ENCODE measurements at regions not wholly inside any gene's neighbourhood (a gene's known extent, or its start where the extent isn't known, plus 50 kb on each side); places are given as distances from the start of the nearest gene placed in this dataset.

DNA sequence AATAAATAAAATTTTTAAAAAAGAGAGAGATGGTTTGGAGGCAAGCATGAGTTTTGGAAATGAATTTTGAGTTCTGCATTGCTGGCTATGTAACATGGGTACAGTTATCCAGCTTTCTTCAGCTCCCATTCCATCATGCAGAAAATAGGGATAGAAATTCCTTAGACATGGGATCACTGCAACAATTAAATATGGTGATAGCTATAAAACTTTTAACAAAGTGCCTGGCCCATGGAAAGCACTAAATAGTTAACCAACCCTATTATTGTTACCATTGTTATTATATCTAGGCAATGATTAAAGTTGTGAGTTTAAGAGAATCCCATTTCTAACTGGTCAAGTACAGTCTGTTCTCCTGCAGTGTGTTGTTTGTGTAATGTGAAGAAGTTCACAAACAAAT is 115.4 kb upstream of the GAS1 start:
- no peaks in the 10 kb centered on the region for H3K9me3 ChIP-seq (ENCODE audit: severe bottlenecking)
- DNase-seq (ENCODE audit: low spot score) = no peak
- TF ChIP-seq, protein P1, sequence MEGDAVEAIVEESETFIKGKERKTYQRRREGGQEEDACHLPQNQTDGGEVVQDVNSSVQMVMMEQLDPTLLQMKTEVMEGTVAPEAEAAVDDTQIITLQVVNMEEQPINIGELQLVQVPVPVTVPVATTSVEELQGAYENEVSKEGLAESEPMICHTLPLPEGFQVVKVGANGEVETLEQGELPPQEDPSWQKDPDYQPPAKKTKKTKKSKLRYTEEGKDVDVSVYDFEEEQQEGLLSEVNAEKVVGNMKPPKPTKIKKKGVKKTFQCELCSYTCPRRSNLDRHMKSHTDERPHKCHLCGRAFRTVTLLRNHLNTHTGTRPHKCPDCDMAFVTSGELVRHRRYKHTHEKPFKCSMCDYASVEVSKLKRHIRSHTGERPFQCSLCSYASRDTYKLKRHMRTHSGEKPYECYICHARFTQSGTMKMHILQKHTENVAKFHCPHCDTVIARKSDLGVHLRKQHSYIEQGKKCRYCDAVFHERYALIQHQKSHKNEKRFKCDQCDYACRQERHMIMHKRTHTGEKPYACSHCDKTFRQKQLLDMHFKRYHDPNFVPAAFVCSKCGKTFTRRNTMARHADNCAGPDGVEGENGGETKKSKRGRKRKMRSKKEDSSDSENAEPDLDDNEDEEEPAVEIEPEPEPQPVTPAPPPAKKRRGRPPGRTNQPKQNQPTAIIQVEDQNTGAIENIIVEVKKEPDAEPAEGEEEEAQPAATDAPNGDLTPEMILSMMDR (IDR thresholded peaks at IDR 0.05; ENCODE audit: poor library complexity, severe bottlenecking) = no peak
- H3K27me3 ChIP-seq (ENCODE audit: insufficient read depth, poor library complexity, severe bottlenecking) = no peaks in the 10 kb centered on the region
- no peak overlapping the region for H3K27ac ChIP-seq (ENCODE audit: poor library complexity, severe bottlenecking)
- H3K36me3 ChIP-seq (ENCODE audit: low read depth) = no peaks in the 10 kb centered on the region
- no peak overlapping the region for H3K4me3 ChIP-seq (ENCODE audit: severe bottlenecking)
- no peak for ATAC-seq (ENCODE audit: low read depth)
- peaks cover 11% of the 10 kb centered on the region for H3K4me1 ChIP-seq (ENCODE audit: insufficient read depth, poor library complexity, severe bottlenecking)

DNA sequence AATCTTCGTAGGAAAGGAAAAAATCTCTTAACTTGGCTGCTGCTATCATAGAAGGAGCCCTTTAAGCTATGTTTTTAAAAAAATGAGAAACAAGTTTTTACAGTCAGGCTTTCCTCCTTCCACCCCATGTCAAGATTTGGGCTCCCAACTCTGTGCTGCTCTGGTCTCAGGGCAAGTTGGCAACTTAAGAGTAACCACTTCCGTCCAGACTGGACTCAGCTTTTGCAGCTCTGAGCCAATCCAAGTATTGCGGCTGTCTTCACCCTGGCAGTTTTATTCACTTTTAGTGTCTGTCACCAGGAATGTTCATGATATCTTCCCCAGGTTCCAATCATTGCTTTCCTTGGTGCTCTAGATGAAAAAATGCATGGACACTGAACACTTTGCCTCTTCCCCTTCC is 115.9 kb upstream of the GAS1 start:
- H3K9me3 ChIP-seq (ENCODE audit: severe bottlenecking) = no peaks in the 10 kb centered on the region
- no peak for DNase-seq (ENCODE audit: low spot score)
- no peak overlapping the region for H3K27ac ChIP-seq (ENCODE audit: poor library complexity, severe bottlenecking)
- no peak overlapping the region for H3K4me3 ChIP-seq (ENCODE audit: severe bottlenecking)
- ATAC-seq (ENCODE audit: low read depth) = no peak
- TF ChIP-seq, protein P1 (IDR thresholded peaks at IDR 0.05; ENCODE audit: poor library complexity, severe bottlenecking) = no peak
- H3K4me1 ChIP-seq (ENCODE audit: insufficient read depth, poor library complexity, severe bottlenecking) = peaks cover 11% of the 10 kb centered on the region
- H3K27me3 ChIP-seq (ENCODE audit: insufficient read depth, poor library complexity, severe bottlenecking) = no peaks in the 10 kb centered on the region
- no peaks in the 10 kb centered on the region for H3K36me3 ChIP-seq (ENCODE audit: low read depth)

DNA sequence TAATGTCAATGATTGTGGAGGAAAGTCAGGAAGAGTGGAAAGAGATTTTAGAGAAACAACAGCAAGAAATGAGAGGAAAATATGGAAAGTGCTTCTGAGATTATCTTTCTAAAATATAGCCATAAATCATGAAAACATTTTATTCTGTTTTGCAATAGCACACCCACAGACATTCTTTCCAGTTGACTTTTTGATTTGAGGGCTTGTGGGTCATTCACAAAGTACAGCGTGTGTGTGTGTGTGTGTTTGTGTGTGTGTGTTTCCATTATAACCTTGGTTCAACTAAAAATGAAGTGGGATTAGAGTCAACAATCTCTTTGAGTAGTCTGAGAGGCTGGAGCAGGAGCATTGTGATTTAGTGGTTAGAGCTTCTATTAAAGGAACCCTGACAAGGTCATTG is 116.6 kb upstream of the GAS1 start:
- ATAC-seq (ENCODE audit: low read depth) = no peak
- TF ChIP-seq, protein P1 (IDR thresholded peaks at IDR 0.05; ENCODE audit: poor library complexity, severe bottlenecking) = no peak
- no peaks in the 10 kb centered on the region for H3K36me3 ChIP-seq (ENCODE audit: low read depth)
- no peak overlapping the region for H3K4me3 ChIP-seq (ENCODE audit: severe bottlenecking)
- no peaks in the 10 kb centered on the region for H3K9me3 ChIP-seq (ENCODE audit: severe bottlenecking)
- H3K27me3 ChIP-seq (ENCODE audit: insufficient read depth, poor library complexity, severe bottlenecking) = no peaks in the 10 kb centered on the region
- no peak for DNase-seq (ENCODE audit: low spot score)
- H3K27ac ChIP-seq (ENCODE audit: poor library complexity, severe bottlenecking) = no peak overlapping the region
- H3K4me1 ChIP-seq (ENCODE audit: insufficient read depth, poor library complexity, severe bottlenecking) = peaks cover 11% of the 10 kb centered on the region

DNA sequence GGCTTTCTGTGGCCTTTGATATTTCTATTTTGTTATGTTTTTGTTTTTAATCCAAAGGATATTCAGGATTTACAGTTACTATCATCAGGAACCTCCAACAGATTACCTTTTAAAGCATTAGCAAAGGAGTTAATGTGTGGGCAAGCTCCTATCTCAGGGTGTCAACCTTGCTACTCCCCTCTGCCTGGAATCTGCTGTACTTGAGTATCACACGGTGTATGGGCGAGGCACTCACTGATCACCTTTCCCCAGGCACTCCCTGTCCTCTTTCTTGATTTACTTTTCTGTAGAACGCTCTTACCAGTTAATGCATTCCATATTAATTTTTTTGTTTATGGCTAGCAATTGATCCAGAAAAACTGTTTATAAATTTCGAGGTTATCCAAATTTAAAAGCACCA is 117.0 kb upstream of the GAS1 start:
- Histone ChIP-seq H3K4me1 (ENCODE audit: insufficient read depth, poor library complexity, severe bottlenecking) (peaks cover 11% of the 10 kb centered on the region), H3K36me3 (ENCODE audit: low read depth) (no peaks in the 10 kb centered on the region), H3K27me3 (ENCODE audit: insufficient read depth, poor library complexity, severe bottlenecking) (no peaks in the 10 kb centered on the region), H3K9me3 (ENCODE audit: severe bottlenecking) (no peaks in the 10 kb centered on the region), H3K27ac (ENCODE audit: poor library complexity, severe bottlenecking) (no peak overlapping the region), H3K4me3 (ENCODE audit: severe bottlenecking) (no peak overlapping the region)
- ATAC-seq (ENCODE audit: low read depth) = 0 out of 3 replicates have a peak, but pooled peaks have one; percentile 46
- no peak for DNase-seq (ENCODE audit: low spot score)
- TF ChIP-seq, protein P1 (IDR thresholded peaks at IDR 0.05; ENCODE audit: poor library complexity, severe bottlenecking) = no peak

DNA sequence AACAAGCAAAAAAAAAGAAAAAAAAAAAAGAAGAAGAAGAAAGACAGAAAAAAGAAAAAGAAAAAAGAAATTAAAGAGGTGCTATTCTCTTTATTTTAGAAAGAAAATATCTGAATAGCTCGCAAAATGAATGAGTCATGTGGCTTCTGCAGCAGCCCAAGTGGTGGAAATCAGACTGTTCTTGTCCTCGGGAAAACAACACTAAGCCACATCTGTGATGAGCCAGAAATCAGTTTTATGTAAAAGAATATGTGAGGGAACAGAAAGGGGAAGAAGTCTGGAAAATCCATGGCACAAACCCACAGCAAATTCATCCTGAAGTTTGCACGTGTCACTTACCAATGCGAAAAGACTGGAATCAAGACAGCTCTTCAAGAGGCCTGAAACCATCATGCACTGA is 118.7 kb upstream of the GAS1 start:
- Histone ChIP-seq H3K27ac (ENCODE audit: poor library complexity, severe bottlenecking) (no peak overlapping the region), H3K9me3 (ENCODE audit: severe bottlenecking) (no peaks in the 10 kb centered on the region), H3K27me3 (ENCODE audit: insufficient read depth, poor library complexity, severe bottlenecking) (no peaks in the 10 kb centered on the region), H3K36me3 (ENCODE audit: low read depth) (no peaks in the 10 kb centered on the region), H3K4me3 (ENCODE audit: severe bottlenecking) (no peak overlapping the region), H3K4me1 (ENCODE audit: insufficient read depth, poor library complexity, severe bottlenecking) (peaks cover 11% of the 10 kb centered on the region)
- DNase-seq (ENCODE audit: low spot score) = no peak
- TF ChIP-seq, protein P1 (IDR thresholded peaks at IDR 0.05; ENCODE audit: poor library complexity, severe bottlenecking) = no peak
- no peak for ATAC-seq (ENCODE audit: low read depth)

Measured in RWPE2 (cell line).